Kidney glomerular epithelial cell (primary cell): ENCODE measurements at regions not wholly inside any gene's neighbourhood (a gene's known extent, or its start where the extent isn't known, plus 50 kb on each side); places are given as distances from the start of the nearest gene placed in this dataset.
A peak's percentile ranks its signal among the peaks of the same experiment; 100 is the strongest.

Experiments
- DNase-seq: peaks from one replicate; lab custom pipeline; 2025; lab: John Stamatoyannopoulos, UW

GRCh38 chr13:109858319-109858718 lies 71.9 kb upstream of the IRS2 start:
- no peak for DNase-seq

GRCh38 chr13:109857803-109858202 lies 71.4 kb upstream of the IRS2 start:
- DNase-seq = no peak

GRCh38 chr13:109857325-109857724 lies 70.9 kb upstream of the IRS2 start:
- DNase-seq = no peak

- DNase-seq = no peak
Measured at GRCh38 chr13:109856350-109856749, 70.0 kb upstream of the IRS2 start.

- no peak for DNase-seq
Measured at GRCh38 chr13:109853153-109853552, 66.8 kb upstream of the IRS2 start.

- no peak for DNase-seq
Measured at GRCh38 chr13:109846185-109846584, 59.8 kb upstream of the IRS2 start.

GRCh38 chr13:109844396-109844795 lies 58.0 kb upstream of the IRS2 start:
- no peak for DNase-seq

GRCh38 chr13:109843695-109844094 lies 57.3 kb upstream of the IRS2 start:
- DNase-seq = no peak

- DNase-seq = no peak
Measured at GRCh38 chr13:109842212-109842920, 56.0 kb upstream of the IRS2 start.

- DNase-seq = no peak
Measured at GRCh38 chr13:109840893-109841287, 54.5 kb upstream of the IRS2 start.

- peak; percentile 47 for DNase-seq
Measured at GRCh38 chr13:109840201-109840892, 54.0 kb upstream of the IRS2 start.

GRCh38 chr13:109836629-109837607 lies 50.5 kb upstream of the IRS2 start:
- DNase-seq = peak; percentile 30
